Inflammatory macrophage (primary cell): ENCODE measurements at regions not wholly inside any gene's neighbourhood (a gene's known extent, or its start where the extent isn't known, plus 50 kb on each side); places are given as distances from the start of the nearest gene placed in this dataset.

Source experiments
- DNase-seq, 2 donors: peaks; one replicate each; pipeline ENCODE4 v3.0.0-alpha.2; 2020 to 2022

DNA sequence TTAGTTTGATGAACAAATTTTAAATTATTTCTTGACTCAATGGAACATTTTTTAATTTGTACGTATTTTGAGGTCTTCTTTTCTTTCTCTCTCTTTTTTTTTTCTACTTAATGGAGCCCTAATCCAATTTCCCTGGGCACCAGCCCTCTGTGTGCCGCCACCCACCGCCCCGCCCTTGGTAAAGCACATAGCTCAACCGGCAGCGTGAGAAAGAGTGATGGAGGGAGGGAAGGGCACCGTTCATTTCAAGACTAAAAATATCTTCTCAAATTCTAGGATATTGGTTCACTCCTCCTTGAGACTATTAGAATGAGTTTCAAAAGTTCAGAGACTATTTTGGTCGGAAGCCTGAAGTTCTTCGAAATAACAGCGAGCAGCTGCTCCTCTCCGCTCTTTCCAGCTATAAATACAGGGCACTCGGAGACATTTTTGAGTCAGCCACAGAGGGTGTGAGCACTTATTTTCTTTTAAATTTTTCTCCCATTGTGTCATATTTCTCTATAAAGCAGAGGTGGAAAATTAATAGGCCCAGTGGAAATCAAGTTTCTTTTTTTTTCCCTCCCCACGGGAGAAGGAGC lies 731.7 kb upstream of the ID2 start:
- no peak for DNase-seq

DNA sequence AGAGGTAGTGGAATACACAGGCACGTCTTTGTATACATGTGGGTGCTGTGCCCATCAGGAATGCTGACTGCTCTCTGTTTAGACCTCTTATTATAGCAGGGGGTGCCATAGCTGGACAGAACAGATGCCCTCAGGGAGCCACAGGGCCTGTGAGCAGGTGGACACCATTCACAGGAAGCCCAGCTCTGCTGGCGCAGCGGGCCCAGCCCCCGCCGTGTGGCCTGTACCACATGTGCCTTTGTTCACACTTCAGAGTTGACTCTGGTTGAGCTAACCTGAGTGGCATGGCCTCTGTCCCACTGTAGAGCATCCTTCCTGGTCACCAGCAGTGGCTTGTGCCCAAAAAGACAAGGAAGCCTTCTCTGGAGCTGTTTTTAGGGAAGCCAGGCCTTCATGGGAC lies 730.9 kb upstream of the ID2 start:
- DNase-seq = no peak

DNA sequence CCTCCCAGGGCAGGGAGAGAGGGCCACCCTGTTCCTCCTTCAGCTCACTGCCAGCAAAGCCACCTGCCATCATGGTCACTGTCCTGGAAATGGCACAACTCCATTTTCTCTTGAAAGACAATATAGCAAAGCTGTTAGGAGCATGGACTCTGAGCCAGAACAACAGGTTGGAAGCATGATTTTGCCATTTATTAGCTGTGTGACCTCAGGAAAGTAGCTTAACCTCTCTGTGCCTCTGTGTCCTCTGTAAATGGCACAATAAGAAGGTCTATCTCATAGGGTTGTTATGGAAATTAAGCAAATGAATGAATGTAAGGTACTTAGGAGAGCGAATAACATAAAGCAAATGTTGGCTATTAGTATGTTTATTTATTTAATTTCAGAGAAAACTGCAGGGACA lies 730.4 kb upstream of the ID2 start:
- no peak for DNase-seq

DNA sequence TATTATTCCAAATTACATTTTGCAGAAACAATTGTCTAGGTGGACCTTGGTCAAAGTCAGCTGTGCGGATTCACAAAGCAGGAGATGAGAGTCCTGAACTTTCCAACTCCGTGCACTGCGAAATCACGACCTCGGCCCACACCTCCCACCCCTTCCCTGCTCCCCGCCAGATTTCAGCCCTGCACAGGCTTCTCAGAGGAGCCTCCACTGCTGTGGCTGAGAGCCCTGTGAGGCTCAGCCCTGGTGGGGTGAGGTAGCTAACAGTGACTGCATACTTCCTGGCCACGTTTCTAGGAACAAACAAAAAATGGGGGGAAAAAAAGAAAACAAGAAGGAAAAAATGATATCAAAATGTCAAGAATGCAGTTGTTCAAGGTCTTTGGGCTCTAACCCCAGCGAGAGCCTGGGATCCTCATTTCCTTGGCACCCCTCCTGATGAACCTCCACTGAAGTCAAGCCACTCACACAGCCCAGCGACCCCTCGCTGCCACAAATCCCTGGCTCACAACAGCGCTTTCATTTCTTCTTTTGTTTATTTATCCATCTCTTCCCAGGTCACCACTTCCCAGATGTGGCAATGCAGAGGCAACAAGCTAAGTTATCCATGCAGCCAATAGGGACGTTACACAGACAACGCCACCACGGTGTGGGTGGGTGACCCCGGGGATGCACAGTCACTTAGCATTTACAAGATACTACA lies 729.7 kb upstream of the ID2 start:
- DNase-seq = no peak

DNA sequence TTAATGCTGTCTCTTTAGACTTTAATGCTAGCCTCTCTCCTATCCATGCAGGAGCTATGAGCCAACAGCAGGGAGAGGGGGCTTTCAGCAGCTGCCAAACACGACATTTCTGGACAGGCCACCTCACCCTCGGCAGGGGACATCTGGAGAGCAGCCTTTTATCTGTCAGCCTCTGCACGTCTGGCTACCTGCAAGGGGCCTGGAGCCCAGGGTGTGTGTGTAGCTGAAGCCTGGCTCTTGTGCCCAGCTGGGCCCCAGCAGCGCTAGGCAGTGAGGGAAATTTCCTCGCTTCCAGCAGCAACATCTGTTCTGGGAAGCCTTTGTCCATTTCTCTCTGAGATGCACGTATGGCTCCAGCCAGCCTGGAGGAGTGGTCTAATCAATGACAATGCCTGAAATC lies 728.7 kb upstream of the ID2 start:
- no peak for DNase-seq

DNA sequence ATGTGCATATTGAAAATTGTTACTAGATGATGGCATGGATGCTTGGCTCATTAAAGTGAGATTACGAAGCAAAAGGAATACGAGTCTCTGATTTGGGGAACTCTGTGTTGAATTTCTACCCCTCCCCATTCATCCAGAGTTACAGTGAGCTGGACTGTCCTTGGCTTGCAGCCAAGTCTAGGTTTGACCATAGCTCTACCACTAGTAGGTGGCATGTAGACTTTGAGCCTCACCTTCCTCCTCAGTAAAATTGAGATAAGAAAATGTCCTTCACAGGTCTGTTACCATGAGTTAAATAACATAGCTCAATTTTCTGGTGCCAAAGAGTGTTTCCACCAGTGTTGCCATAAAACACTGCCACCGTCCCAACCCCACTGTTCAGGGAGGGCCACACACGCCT lies 727.6 kb upstream of the ID2 start:
- DNase-seq = no peak

DNA sequence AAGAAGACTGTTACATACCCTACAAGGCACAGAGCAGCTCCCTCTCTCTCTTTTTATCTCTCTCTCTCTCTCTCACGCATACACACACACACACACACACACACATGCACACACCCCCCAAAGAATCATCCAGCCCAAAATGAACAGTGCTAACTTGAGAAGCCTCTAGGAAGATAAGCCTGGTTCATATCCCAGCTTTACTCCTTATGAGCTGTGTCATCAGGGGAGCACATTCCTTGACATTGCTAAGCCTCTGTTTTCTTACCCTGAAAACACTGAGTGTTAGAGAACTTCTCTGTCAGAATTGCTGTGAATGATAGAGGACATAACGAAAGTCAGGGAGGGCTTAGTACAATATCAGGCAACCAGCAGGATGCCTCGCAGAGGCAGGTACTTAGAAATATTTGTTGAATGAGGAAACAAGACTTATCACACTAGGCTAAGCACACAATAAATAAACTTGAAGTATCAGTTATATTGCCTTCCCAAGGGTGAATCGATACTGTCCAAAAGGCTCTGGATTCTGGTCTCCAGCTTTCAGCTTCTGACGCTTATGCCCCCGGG lies 725.6 kb upstream of the ID2 start:
- no peak for DNase-seq

DNA sequence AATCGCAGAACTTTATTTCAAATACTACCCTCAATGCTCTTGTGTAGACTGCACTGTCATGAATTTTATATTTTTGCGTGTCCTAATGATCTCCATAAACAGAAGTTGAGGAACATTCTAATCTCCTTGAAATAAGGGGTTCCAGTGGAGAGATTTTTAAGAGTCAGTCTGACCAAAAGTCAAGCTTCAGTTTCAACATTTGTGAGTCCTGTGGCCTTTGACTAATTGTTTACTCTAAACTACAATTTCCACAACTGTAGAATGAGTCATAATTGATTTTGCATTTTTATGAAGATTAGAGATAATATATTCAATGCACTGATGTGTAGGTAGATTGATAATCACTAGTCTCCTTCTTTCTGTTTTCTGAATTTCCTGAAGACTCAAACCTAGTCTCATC lies 720.3 kb upstream of the ID2 start:
- DNase-seq = no peak

DNA sequence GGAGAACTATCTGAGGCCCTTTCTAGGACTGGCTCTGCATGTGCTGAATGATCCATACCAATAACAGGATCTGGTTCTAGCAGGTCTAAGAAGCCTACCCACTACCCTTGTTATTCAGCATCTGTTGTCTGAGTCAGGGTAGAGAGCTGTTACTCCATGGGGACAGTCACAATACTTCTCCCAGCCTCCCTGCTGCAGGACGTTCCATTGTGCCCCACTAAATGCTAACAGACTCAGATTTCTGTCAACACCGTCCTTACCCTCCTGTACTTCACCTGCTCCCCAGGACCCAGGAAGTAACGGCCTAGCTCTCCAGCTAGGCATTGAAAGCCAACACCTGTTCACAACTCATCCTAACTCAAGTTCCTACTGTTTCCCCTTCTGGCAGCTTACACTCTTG lies 719.7 kb upstream of the ID2 start:
- no peak for DNase-seq

DNA sequence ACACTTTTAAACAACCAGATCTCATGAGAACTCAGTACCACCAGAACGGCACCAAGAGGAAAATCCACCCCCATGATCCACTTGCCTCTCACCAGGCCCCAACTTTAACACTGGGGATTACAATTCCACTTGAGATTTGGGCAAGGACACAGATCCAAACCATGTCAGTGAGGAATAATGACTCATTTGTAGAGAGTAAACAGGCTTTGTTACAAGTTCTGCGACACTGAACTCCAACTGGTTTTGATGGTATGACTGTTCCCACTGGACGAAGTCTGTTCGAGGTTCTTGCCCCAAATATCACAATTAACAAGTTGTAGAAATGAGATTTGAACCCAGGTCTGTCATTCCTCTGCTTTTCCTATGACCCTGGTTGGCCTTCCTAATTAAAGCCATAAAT lies 718.1 kb upstream of the ID2 start:
- no peak for DNase-seq

DNA sequence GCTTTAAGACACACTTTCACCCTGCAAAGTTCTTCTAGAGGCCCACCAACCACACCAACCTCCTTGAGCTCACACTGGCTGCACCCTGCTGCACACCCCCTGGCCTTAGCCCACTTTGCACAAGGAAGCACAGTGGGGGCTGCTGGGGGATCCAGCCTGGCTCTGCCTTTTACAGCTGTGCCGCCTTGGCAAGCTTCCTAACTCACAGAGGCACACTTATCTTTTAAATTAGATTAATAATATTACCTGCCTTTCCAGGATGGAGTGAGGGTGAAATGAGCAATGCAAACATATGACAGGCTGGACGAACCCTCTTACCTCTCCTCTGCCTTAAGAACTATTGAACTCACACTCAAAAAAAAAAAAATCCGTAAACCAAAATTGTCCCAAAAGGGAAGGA lies 715.8 kb upstream of the ID2 start:
- DNase-seq = no peak

DNA sequence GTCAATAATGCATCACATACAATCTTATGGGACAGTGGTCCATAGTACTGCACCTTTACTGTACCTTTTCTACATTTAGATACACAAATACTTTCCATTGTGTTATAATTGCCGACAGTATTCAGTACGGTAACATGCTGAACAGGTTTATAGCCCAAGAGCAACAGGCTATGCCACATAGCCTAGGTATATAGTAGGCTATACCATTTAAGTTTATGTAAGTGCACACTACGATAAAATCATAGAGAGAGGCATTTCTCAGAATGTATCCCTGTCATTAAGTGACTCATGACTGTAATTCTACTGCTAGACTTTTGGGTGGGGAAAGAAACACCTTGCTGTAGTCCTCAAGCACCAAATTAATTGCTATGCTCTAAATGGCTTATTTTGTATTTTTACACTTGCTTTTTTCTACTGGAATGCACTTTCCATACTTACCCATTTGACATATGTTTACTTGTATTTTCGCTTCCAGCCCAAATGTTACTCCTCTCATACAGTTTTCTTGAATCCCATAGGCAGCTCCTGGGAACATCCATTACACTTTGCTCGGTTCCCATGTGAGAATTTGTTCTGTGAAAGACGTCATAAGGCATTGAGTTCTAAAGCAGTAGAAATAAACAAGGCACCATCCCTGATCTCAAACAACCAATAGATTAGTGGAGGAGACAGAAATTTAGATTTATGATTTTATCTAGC lies 714.0 kb upstream of the ID2 start:
- no peak for DNase-seq

DNA sequence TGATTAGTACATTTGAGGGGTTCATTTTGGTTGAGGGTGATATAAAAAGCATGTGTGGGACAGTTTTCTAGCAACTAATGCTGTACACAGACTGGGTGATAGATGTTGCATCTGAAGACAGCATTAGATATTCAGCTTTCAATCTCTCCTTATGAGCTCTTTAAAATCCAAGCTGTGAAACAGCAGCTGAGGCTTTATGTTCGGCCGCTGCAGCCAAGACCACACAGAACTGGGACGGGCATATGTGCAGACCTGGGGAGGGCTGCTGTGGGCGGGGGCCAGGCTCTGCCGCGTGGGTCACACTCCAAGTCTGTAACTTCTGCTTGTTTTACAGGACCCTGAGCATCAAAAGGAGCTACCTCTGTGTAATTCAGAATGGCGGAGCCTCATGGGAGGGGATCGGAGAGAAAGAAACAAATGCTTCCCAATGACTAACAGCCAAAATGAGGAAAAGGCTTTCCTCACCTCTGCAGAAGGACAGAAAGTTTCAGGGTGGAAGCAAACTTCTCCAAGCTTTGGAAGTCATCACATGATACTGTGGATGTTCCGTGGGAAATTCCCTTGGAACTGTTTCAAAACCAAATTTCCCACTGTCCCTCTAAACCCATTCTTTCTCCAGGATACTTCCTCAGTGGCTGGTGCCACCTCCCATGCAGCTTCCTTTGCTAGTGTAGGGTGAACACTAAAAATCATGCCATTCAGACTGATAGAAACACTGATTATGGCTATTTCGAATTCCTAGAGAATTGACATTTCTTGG lies 711.9 kb upstream of the ID2 start:
- no peak for DNase-seq

DNA sequence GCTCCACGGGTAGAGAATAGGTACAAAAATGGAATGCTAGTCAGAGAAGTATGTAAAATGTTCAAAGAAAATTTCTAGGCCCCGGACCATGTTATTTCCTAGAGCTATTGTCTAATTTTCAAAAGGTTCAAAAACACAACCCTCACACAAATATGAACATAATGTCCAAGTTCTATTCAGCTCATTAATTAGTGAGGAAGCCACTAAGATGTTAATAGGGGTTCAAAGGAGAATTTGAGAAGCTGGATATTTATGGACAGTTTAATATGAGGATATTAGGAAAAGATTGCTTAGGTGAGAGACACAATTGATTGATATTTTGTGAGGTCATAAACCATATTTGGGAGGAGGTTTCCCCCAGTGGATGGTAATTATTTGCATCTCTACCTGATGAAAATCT lies 710.6 kb upstream of the ID2 start:
- DNase-seq = no peak

DNA sequence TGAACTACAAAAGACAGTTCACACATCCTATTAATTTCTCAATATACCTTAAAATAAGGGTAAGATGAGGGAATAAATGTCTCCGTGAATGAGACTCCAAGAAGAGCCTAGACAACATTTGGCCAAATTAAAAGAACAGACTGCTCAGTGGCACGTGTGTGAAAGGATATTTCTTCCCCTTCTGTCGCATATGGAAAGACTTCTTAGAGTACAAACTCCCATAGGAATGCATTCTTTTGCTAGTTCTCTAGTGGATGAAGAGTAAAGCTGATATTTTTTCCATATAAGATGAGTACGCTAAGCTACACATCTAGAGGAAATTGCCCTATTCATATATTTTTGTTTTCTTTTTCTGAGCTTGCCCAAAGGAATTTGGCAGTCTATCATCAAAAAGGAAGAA lies 710.0 kb upstream of the ID2 start:
- no peak for DNase-seq

DNA sequence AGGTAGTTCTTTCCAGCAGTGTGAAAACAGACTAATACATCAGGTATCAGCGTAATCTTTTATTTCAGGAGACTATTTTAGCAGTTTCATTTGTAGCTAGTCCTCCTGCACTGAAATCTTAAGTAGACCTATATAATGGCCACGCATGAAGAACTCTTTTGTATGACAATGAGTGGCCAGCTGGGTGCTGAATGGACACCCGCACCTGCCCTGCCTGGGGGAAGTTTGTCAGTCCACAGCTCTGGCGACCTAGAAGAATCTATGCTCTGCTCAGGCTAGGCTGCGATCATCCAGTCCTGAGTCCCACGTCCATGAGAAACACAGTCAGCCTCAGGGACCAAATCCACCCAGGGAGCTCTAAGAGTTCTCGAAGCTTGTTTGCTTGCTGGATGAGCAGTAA lies 709.2 kb upstream of the ID2 start:
- no peak for DNase-seq

DNA sequence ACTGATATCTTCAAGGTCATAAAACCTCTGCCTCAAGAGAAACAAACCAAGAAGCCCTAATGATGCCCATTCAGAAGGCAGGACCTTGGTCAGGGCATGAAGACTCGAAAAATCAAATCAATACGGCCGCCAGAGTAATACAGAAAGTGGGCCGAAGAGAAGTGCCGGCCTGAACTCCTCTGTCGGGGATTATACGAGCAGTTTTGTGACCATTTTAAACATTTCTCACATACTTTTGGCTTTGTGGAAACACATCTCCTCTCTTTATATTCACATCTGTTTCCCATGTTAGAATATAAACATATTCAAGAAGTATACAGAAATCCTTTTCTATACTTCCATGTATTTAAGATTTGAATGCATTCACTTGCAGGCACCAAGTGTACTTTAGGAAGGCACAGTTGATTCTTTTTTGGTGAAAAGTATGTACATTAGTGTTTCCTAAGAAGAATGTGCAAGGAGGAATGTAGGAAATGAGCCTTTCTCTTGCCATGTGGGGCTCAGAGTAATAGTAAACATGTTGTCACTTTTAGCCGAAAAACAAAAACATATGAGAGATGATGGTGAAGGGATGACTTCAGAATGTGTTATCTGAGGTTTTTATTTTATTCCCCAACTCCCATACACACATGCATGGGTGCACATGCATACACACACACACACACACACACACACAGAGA lies 707.9 kb upstream of the ID2 start:
- DNase-seq = no peak

DNA sequence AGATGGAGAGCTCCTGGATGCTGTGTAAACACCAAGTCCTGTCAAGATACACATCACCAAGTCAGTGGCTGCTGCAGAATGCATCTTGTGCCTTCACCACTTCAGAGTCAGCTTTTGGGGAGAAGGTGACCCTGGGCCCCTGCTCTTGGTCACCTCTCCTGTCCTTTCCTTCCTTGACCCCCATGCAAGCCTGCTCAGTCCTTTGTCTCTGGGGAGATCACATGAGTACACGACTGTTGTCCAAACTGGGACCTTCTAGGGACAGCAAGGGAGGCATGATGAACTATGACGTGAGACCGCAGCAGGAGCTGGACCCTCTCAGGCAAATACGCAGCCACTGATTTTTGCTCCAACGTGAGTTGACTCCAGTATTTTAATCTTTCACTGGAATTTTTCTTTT lies 706.9 kb upstream of the ID2 start:
- DNase-seq = no peak

DNA sequence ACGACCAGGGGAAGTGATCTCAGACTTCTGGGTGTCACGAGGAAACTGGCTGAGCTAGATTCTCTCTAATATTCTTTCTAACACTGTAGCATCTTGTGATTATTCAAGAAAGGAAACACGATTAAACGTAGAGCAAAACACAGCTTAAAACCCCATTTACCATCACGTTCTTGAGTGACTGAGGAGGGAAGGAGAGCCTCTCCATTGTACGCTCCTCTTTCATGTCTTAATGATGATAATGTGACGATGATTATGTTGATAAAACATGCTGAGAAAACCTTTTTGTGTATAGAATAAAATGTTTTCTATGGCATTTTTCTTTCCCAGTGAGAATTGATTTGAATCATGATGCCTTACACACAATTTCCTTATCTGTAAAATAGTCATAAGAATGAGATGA lies 705.6 kb upstream of the ID2 start:
- DNase-seq = no peak

DNA sequence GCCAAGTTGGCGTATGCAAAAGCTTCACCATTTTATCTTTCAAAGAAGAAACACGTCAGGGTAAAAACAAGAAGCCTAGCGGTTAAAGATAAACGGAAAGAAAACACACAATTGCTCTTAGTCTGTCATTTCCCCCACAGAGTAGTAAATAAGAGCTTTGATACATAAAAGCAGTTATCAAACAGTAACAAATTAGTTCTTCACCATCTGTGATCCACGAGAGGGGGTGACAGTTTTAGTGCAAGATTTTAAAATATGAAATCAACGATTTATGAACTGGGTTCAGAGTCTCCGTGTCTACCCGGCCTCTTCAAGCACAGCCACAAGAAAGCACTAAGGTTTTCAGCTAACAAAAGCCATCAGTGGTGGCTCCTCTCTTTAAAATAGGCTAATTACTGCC lies 703.9 kb upstream of the ID2 start:
- DNase-seq = no peak

DNA sequence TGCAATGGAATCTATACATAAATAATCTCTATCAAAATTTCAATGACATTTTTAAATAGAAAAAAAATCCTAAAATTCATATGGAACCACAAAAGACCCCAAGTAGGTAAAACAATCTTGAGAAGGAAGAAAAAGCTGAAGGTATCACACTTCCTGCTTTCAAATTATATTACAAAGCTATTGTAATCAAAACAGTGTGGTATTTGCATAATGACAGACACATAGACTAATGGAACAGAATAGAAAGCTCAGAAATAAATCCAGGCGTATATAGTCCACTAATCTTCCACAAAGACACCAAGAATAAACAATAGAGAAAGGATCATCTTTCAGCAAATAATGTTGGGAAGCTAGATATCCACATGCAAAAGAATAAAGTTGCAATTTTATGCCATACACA lies 699.8 kb upstream of the ID2 start:
- no peak for DNase-seq

DNA sequence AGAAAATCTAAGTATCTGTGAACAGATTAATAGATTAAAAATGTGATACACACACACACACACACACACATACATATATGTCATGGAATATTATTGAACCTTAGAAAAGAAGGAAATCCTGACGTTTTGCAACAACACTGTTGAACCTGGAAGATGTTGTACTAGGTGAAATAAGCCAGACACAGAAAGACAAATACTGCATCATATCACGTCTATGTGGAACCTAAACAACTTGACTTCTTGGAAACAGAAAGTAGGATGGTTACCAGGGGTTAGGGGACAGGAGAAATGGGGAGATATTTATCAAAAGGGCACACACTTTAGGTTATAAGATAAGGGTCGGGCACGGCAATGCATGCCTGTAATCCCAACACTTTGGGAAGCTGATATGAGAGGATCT lies 698.4 kb upstream of the ID2 start:
- DNase-seq = no peak

DNA sequence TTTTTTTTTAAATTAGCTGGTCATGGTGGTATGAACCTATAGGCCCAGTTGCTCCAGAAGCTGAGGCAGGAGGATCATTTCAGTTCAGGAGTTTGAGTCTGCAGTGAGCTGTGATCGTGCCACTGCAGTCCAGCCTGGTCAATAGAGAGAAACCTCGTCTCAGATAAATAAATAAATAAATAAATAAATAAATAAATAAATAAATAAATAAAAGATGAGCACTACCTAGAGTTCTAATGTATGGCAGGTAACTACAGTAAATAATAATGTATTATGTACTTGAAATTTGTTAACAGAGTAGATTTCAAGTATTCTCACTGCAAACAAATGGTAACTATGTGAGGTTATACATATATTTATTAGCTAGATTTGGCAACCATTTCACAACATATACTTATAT lies 697.9 kb upstream of the ID2 start:
- DNase-seq = no peak
